PC-9 (cell line): ENCODE measurements at regions not wholly inside any gene's neighbourhood (a gene's known extent, or its start where the extent isn't known, plus 50 kb on each side); places are given as distances from the start of the nearest gene placed in this dataset.

ENCODE experiments used
- BruUV-seq: library from RNA; stranded (reverse); fragments of 400-500 nt; replicated peaks from 2 replicates; lab custom pipeline; 2021; lab: Mats Ljungman, UMichigan
- CTCF ChIA-PET: fragments of 300-600 bp; sonication (Branson Sonifier 250); formaldehyde crosslinking; loops from one replicate; lab custom pipeline; 2022; ENCODE audit warnings: antibody characterized with exemption; lab: Charles Lee
- POLR2A ChIA-PET: fragments of 300-600 bp; sonication (Branson Sonifier 250); formaldehyde crosslinking; loops from one replicate; lab custom pipeline; 2022; ENCODE audit warnings: antibody characterized with exemption; ENCODE audit not compliant: unreplicated experiment; lab: Charles Lee
- DNase-seq, 2 experiments: peaks; one replicate each; pipeline versions ENCODE4 v3.0.0 to v3.0.0-alpha.2; 2015 to 2022; ENCODE audit warnings: mixed read lengths in 1 of 2
- H2AFZ ChIP-seq: fragments of 200-600 bp; sonication (generic); 2 replicates; pipeline ENCODE4 v1.8.1; 2017; ENCODE audit warnings: antibody characterized with exemption
- H3F3A ChIP-seq: fragments of 200-600 bp; sonication (generic); 2 replicates; pipeline ENCODE4 v1.8.1; 2017; ENCODE audit warnings: antibody characterized with exemption, mild to moderate bottlenecking, low read depth; ENCODE audit not compliant: insufficient read depth
- H3K27ac ChIP-seq: fragments of 200-600 bp; sonication (generic); 2 replicates; pipeline ENCODE4 v1.6.1; 2016; ENCODE audit warnings: mixed run types
- H3K27me3 ChIP-seq: fragments of 200-600 bp; sonication (generic); 2 replicates; pipeline ENCODE4 v1.6.1; 2016; ENCODE audit warnings: low read depth, mixed run types; ENCODE audit not compliant: insufficient read depth
- H3K36me3 ChIP-seq: fragments of 200-600 bp; sonication (generic); 2 replicates; pipeline ENCODE4 v1.6.1; 2016; ENCODE audit warnings: low read depth, mixed run types
- H3K4me1 ChIP-seq: fragments of 200-600 bp; sonication (generic); replicated peaks from 2 replicates; pipeline ENCODE4 v1.6.1; 2016; ENCODE audit warnings: mixed run types; ENCODE audit not compliant: insufficient read depth
- H3K4me2 ChIP-seq: fragments of 200-600 bp; sonication (generic); 2 replicates; pipeline ENCODE4 v1.6.1; 2017; ENCODE audit warnings: mixed run types
- H3K4me3 ChIP-seq: fragments of 200-600 bp; sonication (generic); 2 replicates; pipeline ENCODE4 v1.6.1; 2016; ENCODE audit warnings: mixed run types
- H3K79me2 ChIP-seq: fragments of 200-600 bp; sonication (generic); 2 replicates; pipeline ENCODE4 v1.6.1; 2017; ENCODE audit warnings: low read depth, mixed run types
- H3K9me2 ChIP-seq: fragments of 200-600 bp; sonication (generic); 2 replicates; pipeline ENCODE4 v1.8.1; 2017; ENCODE audit warnings: mild to moderate bottlenecking; ENCODE audit not compliant: insufficient read depth
- H3K9me3 ChIP-seq: fragments of 200-600 bp; sonication (generic); 2 replicates; pipeline ENCODE4 v1.8.1; 2016; ENCODE audit warnings: low read depth; ENCODE audit not compliant: insufficient read depth
- H4K20me1 ChIP-seq: fragments of 200-600 bp; sonication (generic); 2 replicates; pipeline ENCODE4 v1.8.1; 2017; ENCODE audit not compliant: insufficient read depth
- EZH2 ChIP-seq: fragments of 200-600 bp; sonication (generic); IDR thresholded peaks from 2 replicates; pipeline ENCODE4 v1.8.0; 2017; ENCODE audit warnings: antibody characterized with exemption, low read depth
- intact Hi-C: fragments of 100-400 bp; cut with micrococcal nuclease; formaldehyde crosslinking; loops from one replicate; pipeline ENCODE4 v1.10.0; 2022; ENCODE audit not compliant: unreplicated experiment
- TF ChIP-seq, protein P1 (sequence below): fragments of 200-600 bp; sonication (generic); conservative IDR thresholded peaks from 2 replicates; pipeline ENCODE4 v1.6.1; 2017; ENCODE audit warnings: mixed run types, antibody characterized with exemption, mild to moderate bottlenecking, moderate library complexity

DNA sequence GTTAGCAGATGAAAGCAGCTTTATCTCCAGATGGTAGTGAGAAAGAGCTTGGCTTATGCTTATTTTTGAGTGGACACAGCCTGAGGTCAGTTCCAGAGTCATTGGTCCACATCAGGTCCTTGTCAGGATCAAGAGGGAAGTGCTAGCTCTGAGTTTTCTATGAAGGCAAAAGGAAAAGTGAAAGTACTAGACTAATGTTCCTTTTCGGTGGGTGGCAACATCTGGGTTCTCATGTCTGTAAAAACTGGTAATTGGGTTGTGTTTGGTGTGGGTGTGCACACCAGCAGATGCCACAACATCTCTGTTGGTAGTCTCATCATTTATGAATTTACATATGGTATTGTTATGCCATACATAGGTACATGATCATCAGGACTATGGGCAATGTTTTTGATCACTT is 210.5 kb downstream of the PWWP3B start:
- no peak for TF ChIP-seq EZH2
- TF ChIP-seq, protein P1, sequence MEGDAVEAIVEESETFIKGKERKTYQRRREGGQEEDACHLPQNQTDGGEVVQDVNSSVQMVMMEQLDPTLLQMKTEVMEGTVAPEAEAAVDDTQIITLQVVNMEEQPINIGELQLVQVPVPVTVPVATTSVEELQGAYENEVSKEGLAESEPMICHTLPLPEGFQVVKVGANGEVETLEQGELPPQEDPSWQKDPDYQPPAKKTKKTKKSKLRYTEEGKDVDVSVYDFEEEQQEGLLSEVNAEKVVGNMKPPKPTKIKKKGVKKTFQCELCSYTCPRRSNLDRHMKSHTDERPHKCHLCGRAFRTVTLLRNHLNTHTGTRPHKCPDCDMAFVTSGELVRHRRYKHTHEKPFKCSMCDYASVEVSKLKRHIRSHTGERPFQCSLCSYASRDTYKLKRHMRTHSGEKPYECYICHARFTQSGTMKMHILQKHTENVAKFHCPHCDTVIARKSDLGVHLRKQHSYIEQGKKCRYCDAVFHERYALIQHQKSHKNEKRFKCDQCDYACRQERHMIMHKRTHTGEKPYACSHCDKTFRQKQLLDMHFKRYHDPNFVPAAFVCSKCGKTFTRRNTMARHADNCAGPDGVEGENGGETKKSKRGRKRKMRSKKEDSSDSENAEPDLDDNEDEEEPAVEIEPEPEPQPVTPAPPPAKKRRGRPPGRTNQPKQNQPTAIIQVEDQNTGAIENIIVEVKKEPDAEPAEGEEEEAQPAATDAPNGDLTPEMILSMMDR = no peak
- Histone ChIP-seq H2AFZ (no peak overlapping the region), H3K36me3 (no peaks in the 10 kb centered on the region), H3K4me3 (no peak overlapping the region), H3K9me3 (no peaks in the 10 kb centered on the region), H3F3A (no peaks in the 10 kb centered on the region), H3K27me3 (no peaks in the 10 kb centered on the region), H3K4me1 (no peaks in the 10 kb centered on the region), H3K27ac (no peak overlapping the region), H3K79me2 (no peaks in the 10 kb centered on the region), H4K20me1 (no peaks in the 10 kb centered on the region), H3K4me2 (no peak overlapping the region), H3K9me2 (no peaks in the 10 kb centered on the region)
- intact Hi-C loops = no loop called here
- no TSS peak for BruUV-seq
- ChIA-PET POLR2A (no interaction called here), CTCF (no interaction called here)
- no peak for DNase-seq

DNA sequence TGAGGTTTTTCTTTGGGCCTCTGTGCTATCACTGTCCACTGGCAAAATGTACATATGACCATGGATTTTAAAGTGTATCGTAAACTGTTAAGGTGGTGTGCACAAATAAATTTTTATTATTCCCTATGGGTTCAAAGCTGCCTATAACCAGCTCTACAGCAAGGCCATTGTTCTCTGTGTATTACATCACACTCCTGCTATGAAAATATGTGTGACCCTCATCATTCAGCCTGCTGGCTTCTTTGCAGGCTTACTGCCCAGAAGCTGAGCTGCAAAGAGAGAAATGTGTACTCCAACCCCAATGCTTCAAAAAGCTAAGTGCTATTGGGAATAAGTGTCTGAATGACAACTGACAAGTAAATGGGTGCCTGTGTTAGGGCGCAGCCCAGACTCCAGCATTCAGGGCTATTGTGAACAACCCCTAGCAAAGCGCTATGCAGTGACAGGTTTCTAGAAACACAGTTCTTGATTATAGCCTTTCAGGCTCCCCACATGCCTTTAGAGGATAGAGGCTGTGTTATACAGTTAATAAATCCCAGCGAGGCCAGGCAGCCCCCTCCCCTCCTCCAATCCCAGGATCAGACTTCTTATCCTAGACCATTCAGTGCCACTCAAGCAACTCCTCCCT is 220.4 kb upstream of the RADX start:
- H3F3A ChIP-seq = no peaks in the 10 kb centered on the region
- H3K27me3 ChIP-seq = no peaks in the 10 kb centered on the region
- POLR2A ChIA-PET = no interaction called here
- H2AFZ ChIP-seq = no peak overlapping the region
- no peaks in the 10 kb centered on the region for H3K9me2 ChIP-seq
- H3K4me2 ChIP-seq = no peak overlapping the region
- DNase-seq = no peak
- no peaks in the 10 kb centered on the region for H3K36me3 ChIP-seq
- intact Hi-C loops = no loop called here
- H3K4me3 ChIP-seq = no peak overlapping the region
- no peaks in the 10 kb centered on the region for H4K20me1 ChIP-seq
- no peaks in the 10 kb centered on the region for H3K4me1 ChIP-seq
- no peaks in the 10 kb centered on the region; the same call in 1 of the 2 replicates for H3K9me3 ChIP-seq
- H3K27ac ChIP-seq = no peak overlapping the region
- no peaks in the 10 kb centered on the region for H3K79me2 ChIP-seq
- CTCF ChIA-PET = no interaction called here
- TF ChIP-seq EZH2 = no peak
- TF ChIP-seq, protein P1 = no peak
- no TSS peak for BruUV-seq

DNA sequence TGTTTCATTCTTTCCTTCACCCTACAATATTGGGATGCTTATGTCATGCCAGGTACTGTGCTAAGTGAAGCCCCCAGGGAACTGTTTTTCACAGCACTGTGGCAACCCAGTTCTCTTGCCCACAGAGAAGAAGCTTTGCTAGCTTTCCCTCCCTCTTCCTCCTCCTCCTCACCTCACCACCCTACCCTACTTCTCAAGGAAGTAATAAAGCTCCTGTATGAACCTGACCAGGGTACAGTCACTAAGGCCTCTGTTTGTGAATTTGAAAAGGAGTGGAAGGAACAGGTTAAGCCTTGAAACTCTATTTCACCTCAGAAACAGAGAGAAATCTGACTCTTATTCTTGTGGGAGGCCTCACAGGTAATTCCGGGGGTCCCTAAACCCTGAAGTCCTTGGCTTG is 219.4 kb upstream of the RADX start:
- Histone ChIP-seq H3K36me3 (no peaks in the 10 kb centered on the region), H3K9me3 (no peaks in the 10 kb centered on the region; the same call in 1 of the 2 replicates), H3K4me1 (no peaks in the 10 kb centered on the region), H3F3A (no peaks in the 10 kb centered on the region), H3K4me2 (no peak overlapping the region), H3K27me3 (no peaks in the 10 kb centered on the region), H4K20me1 (no peaks in the 10 kb centered on the region), H3K4me3 (no peak overlapping the region), H3K79me2 (no peaks in the 10 kb centered on the region), H3K9me2 (no peaks in the 10 kb centered on the region), H3K27ac (no peak overlapping the region), H2AFZ (no peak overlapping the region)
- TF ChIP-seq, protein P1 = no peak
- TF ChIP-seq EZH2 = no peak
- no TSS peak for BruUV-seq
- no peak for DNase-seq
- intact Hi-C loops = no loop called here
- ChIA-PET CTCF (no interaction called here), POLR2A (no interaction called here)
